ENCODE measurements at regions not wholly inside any gene's neighbourhood (a gene's known extent, or its start where the extent isn't known, plus 50 kb on each side); places are given as distances from the start of the nearest gene placed in this dataset.

GRCh38 chr1:191699343-191699742 lies 458.9 kb upstream of the RGS18 start:
- Histone ChIP-seq H3K36me3 (no peaks in the 10 kb centered on the region), H3K27ac (no peak overlapping the region), H3K27me3 (no peaks in the 10 kb centered on the region), H3K9me3 (no peaks in the 10 kb centered on the region), H3K4me1 (no peaks in the 10 kb centered on the region), H3K4me3 (no peak overlapping the region)
- 29% methylated on average over 1 of the region's 1 CpG for WGBS (ENCODE audit: insufficient coverage, low coverage, low lambda C conversion rate, missing lambda C conversion rate)
- ATAC-seq (no peak), DNase-seq (no peak)
- intact Hi-C loops (cut with DNase I), result no loop called here
- TF ChIP-seq POLR2A (IDR thresholded peaks at IDR 0.05) (no peak), CTCF (IDR thresholded peaks at IDR 0.05) (no peak)

GRCh38 chr1:191700922-191701321 lies 457.3 kb upstream of the RGS18 start:
- Histone ChIP-seq H3K4me3 (no peak overlapping the region), H3K4me1 (no peaks in the 10 kb centered on the region), H3K27me3 (no peaks in the 10 kb centered on the region), H3K27ac (no peak overlapping the region), H3K9me3 (no peaks in the 10 kb centered on the region), H3K36me3 (no peaks in the 10 kb centered on the region)
- no peak for DNase-seq
- 57% methylated on average over 3 of the region's 3 CpGs for WGBS (ENCODE audit: insufficient coverage, low coverage, low lambda C conversion rate, missing lambda C conversion rate)
- intact Hi-C loops (cut with DNase I), result no loop called here
- no peak for ATAC-seq
- TF ChIP-seq POLR2A (IDR thresholded peaks at IDR 0.05) (no peak), CTCF (IDR thresholded peaks at IDR 0.05) (no peak)

- Histone ChIP-seq H3K27ac (no peak overlapping the region), H3K36me3 (no peaks in the 10 kb centered on the region), H3K9me3 (no peaks in the 10 kb centered on the region), H3K27me3 (no peaks in the 10 kb centered on the region), H3K4me3 (no peak overlapping the region), H3K4me1 (no peaks in the 10 kb centered on the region)
- WGBS (ENCODE audit: insufficient coverage, low coverage, low lambda C conversion rate, missing lambda C conversion rate), result 42% methylated on average over 2 of the region's 2 CpGs
- ATAC-seq (no peak), DNase-seq (no peak)
- TF ChIP-seq CTCF (IDR thresholded peaks at IDR 0.05), result no peak
- no peak for TF ChIP-seq POLR2A (IDR thresholded peaks at IDR 0.05)
- intact Hi-C loops (cut with DNase I), result no loop called here
These were observed 456.1 kb upstream of the RGS18 start for GRCh38 chr1:191702124-191702523.

GRCh38 chr1:191707288-191707687 lies 451.0 kb upstream of the RGS18 start:
- H3K4me3 ChIP-seq, result no peak overlapping the region
- intact Hi-C loops (cut with DNase I), result no loop called here
- no peak for ATAC-seq
- H3K36me3 ChIP-seq, result no peaks in the 10 kb centered on the region
- no peak overlapping the region for H3K27ac ChIP-seq
- TF ChIP-seq POLR2A (IDR thresholded peaks at IDR 0.05) (no peak), CTCF (IDR thresholded peaks at IDR 0.05) (no peak)
- DNase-seq, result no peak
- 40% methylated on average over 2 of the region's 2 CpGs for WGBS (ENCODE audit: insufficient coverage, low coverage, low lambda C conversion rate, missing lambda C conversion rate)
- H3K9me3 ChIP-seq, result no peaks in the 10 kb centered on the region
- no peaks in the 10 kb centered on the region for H3K27me3 ChIP-seq
- no peaks in the 10 kb centered on the region for H3K4me1 ChIP-seq

- no peaks in the 10 kb centered on the region for H3K4me1 ChIP-seq
- H3K27me3 ChIP-seq, result no peaks in the 10 kb centered on the region
- DNase-seq, result no peak
- H3K9me3 ChIP-seq, result no peaks in the 10 kb centered on the region
- no peak overlapping the region for H3K4me3 ChIP-seq
- H3K27ac ChIP-seq, result no peak overlapping the region
- WGBS (ENCODE audit: insufficient coverage, low coverage, low lambda C conversion rate, missing lambda C conversion rate), result 29% methylated on average over 2 of the region's 2 CpGs
- intact Hi-C loops (cut with DNase I), result no loop called here
- no peaks in the 10 kb centered on the region for H3K36me3 ChIP-seq
- no peak for ATAC-seq
- no peak for TF ChIP-seq CTCF (IDR thresholded peaks at IDR 0.05)
- TF ChIP-seq POLR2A (IDR thresholded peaks at IDR 0.05), result no peak
These were observed 449.0 kb upstream of the RGS18 start for GRCh38 chr1:191709215-191709614.
